Occipital lobe (tissue), 1 donor: ENCODE measurements at regions not wholly inside any gene's neighbourhood (a gene's known extent, or its start where the extent isn't known, plus 50 kb on each side); places are given as distances from the start of the nearest gene placed in this dataset.
"Not testable (repeated sequence)": the region's sequence is repeated elsewhere in the genome, so short reads cannot be mapped to it uniquely, and the experiment has no call there.

Experiments
- DNase-seq: peaks from one replicate; lab custom pipeline; 2025; lab: John Stamatoyannopoulos, UW

DNA sequence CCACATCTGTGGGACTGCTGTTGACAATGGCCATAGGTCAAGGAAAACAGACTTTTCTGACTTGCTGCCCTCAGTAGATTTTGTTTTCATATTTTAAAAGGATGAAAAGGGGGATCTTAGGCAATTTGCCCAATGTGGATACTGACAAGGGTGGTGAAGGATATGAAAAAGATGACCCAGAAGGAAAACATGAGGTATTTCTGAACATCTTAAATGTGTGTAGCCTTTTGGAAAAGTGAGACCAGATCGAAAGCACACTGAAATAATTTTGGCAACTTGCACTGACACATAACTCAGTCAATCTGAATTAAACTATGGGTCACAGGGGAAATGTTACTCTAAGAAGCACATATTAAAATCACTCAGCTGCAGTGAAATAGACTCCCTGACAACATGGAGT lies 1793.0 kb upstream of the ACO1 start:
- DNase-seq: no peak

DNA sequence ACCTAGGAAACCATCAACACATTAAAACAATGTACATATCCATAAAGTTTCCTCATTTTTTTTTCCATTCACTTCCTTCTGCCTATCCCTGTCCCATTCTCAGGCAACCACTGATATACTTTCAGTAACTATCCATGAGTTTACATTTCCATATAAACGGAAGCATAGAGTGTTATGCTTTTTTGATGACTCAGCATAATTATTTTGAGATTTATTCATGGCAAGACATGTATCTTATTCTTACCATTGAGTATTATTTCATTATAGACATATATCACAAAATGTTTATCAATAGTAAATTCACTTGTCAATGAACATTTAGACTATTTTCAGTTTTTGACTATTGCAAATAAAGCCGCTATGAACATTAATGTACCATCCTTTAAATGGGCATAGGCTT lies 1786.8 kb upstream of the ACO1 start:
- DNase-seq: no peak

DNA sequence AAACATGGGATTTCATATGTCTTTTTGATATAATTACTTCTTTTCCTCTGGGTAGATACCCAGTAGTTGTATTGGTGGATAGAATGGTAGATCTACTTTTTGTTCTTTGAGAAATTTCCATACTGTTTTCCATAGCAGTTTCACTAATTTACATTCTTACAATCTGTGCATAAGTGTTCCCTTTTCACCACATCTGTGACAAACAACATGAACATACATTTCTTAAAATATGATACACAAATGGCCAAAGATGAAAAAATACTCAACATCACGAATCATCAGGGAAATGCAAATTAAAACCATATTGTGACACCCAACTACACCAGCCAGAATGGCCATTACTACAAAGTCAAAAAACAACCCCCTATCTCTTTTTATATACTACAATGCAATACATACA lies 1778.5 kb upstream of the ACO1 start:
- no peak for DNase-seq

DNA sequence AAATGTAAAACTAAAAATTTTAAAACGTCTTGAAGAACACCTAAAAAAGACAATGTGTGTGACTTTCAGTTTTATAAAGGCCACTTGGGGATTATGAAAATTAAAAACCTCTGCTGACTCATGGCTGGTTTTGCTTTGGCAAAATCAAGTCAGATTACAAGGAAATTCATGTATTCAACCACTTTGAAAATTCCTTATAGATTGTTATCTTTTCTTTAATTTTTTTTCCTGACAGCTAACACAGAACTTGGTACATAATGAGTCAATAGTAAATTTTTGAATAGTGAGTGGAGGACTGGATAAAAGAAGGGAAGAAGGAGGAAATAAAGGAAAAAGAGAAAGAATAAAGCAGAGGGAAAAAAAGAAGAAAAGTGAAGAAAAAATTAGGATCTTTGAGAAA lies 1774.7 kb upstream of the ACO1 start:
- no peak for DNase-seq

DNA sequence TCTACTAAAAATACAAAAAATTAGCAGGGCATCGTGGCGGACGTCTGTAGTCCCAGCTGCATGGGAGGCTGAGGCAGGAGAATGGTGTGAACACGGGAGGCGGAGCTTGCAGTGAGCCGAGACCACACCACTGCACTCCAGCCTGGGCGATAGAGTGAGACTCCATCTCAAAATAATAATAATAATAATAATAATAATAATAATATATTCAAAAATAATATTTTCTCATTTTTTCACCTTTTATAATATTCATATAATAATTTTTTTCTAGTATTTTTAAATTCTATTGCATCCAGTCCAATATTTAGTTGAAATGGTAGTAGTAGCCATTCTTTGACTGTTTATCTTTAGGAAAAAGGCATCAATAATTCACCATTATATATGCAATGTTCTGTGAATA lies 1767.7 kb upstream of the ACO1 start:
- not testable (repeated sequence) for DNase-seq

GRCh38 chr9:30622561-30622960 lies 1761.9 kb upstream of the ACO1 start:
- DNase-seq: no peak

- DNase-seq: no peak
These were observed 1755.4 kb upstream of the ACO1 start for GRCh38 chr9:30628915-30629567.

DNA sequence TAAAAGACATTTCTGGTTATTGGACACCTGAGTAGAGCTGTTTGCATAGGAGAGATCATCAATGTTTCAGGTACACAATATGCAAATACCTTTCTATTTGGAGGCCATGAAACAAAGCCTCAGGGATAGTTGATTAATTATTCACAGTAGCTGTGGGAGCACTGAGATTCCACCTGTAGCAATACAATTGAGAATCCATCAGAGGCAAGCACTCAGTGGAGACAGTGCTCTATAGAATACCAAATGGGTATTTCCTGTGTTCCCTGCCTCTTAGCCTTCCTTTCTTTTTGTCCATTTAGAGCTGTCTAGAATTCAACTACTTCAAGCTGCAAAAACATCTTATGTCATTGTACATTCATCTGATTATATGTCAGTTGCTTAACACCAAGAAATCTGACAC lies 1754.0 kb upstream of the ACO1 start:
- DNase-seq: no peak

DNA sequence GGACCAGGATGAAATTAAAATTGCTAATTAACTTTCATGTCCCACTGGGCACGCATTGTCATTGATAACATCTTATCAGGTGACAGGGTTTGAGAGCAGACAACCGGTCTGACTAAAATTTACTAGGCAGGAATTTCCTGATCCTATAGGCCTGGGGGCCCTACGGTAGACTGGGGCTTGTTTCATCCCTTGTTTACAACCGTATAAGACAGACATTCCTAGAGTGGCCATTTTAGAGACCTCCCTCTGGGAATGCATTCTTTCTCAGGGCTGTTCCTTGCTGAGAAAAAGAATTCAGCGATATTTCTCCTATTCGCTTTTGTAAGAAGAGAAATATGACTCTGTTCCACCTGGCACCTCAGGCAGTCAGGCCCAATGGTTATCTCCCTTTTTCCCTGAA lies 1737.8 kb upstream of the ACO1 start:
- DNase-seq: not testable (repeated sequence)

GRCh38 chr9:30661925-30662324 lies 1722.5 kb upstream of the ACO1 start:
- DNase-seq: no peak

- no peak for DNase-seq
These were observed 1713.5 kb upstream of the ACO1 start for GRCh38 chr9:30670805-30671562.

GRCh38 chr9:30673132-30673531 lies 1711.3 kb upstream of the ACO1 start:
- DNase-seq: no peak

- no peak for DNase-seq
These were observed 1707.8 kb upstream of the ACO1 start for GRCh38 chr9:30676651-30677050.

DNA sequence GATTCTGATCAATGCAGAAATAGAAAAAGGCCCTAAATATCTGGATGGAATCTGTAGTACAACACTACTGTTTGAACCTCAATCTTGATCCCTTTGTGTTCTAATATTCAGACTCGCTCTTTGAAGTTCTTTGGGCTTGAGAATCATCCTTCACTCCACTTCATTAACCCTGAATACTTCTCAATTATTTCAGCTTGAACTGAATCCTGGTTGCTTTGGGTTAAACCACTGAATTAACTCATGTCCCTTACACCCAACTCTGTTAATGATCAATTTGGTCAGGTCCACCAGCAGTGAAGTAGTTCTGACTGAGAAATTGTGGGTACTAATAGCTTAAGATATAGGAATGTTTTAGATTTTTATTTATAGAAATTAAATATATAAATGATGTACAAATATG lies 1707.2 kb upstream of the ACO1 start:
- no peak for DNase-seq

DNA sequence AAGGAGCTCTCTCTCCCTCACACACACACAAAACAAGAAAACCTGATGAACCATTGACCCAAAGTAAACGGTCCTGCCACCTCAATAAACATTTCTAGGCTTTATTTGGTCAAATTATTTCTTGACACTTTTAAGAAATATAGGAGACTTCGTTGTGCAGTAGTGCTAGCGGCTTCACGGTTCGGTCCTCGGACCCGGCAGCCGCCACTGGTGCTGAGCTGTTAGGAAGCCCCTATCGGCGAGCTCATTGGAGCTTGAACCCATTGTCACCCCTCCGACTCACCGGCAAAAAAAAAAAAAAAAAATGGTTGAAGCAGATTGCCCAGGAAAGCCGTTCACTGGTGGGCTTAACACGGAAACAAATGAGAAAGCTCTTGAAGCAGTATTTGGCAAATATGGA lies 1695.6 kb upstream of the ACO1 start:
- no peak for DNase-seq

DNA sequence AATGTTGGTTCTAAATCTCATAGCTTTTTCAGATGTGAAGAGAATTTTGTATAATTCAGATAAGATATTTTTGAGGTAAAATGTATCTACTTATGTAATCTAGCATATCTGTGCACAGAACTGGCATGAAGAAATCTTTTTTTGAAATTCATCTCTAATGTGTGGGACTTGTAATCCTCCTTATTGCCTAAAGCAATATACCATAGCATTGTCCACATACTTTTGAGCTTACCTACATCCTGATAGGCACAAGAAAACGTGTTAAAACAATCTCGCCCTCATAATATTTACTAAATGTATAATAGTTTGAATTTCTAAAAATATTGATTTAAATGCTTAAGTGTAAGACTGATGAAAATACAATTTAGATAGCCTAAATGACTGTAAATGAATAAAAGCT lies 1686.5 kb upstream of the ACO1 start:
- no peak for DNase-seq

DNA sequence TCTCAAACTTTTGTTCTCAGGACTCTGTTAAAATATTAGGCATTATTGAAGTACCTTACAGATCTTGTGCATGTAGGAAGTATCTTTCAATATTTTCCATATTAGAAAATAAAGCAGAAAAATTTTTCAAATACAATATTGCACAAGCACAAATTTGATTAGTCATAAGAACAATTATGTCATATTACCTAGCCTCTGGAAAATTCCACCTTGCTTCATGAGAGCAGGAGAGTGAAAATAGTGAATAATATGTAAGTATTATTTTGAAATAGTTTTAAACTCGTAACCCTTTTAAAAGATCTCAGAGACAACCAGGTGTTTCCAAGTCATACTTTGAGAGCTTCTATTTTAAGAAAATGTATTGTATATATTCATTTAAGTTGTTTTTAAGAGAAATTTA lies 1672.9 kb upstream of the ACO1 start:
- no peak for DNase-seq

- DNase-seq: no peak
These were observed 1671.2 kb upstream of the ACO1 start for GRCh38 chr9:30713243-30713642.

DNA sequence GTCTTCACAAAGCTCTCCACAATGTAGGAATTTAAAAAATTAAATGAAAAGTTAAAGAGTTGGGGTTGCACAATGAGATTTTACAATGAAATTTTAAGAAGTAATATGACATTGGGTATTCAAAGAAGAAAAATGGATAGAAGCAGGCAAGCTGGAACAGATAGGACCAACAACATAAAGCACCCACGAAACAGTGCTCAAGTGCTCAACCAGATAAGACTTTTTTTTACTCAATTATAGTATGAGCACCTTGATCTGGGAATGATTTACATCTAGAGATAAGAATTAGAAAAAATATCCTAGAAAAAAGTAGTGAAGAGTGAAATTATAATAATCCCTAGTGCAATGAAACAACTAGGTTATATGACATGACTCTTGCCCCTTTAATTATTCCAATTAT lies 1670.1 kb upstream of the ACO1 start:
- DNase-seq: no peak

DNA sequence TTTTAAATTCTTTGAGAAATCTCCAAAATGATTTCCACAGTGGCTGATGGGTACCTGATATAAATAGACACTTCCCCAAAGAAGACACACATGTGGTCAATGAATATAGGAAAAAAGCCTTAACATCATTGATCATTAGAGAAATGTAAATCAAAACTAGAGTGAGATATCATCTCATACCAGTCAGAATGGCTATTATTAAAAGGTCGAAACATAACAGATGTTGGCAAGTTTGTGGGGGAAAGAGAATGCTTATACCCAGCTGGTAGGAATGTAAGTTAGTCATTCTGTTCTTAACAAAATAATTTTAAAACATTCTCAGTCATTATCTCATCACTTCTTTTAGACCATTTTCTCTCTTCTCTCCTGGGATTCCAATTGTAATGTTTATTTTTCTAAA lies 1666.0 kb upstream of the ACO1 start:
- DNase-seq: no peak

DNA sequence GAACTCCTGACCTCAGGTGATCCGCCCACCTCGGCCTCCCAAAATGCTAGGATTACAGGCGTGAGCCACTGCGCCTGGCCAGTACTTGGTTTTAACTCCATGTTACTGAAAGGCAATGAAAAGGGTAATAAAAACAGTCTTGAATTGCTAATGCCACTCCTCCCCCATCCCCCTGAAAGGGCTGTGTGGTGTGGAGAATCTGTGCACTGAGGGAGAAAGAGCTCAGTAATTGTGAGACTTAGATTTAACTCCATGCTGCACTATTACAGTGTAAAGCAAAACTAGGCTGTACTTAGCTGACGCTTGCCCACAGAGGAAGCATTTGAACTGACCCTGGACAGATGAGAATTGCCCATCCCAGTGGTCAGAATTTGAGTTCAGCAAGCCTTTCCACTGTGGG lies 1662.4 kb upstream of the ACO1 start:
- DNase-seq: no peak

DNA sequence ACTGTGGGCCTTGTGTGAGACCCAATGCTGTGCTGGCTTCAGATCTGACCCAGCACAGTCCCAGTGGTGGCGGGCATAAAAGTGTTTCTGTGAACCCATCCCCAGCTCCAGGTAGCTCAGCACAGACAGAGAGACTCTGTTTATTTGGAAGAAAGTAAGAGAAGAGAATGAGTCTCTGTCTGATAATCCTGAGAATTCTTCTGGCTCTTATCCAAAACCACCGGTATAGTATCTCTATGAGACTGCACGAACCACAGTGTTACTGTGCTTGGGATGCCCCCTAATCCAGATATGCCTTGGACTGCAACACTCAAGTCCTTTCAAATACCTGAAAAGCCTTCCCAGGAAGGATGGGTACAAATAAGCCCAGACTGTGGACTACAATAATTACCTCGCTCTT lies 1660.8 kb upstream of the ACO1 start:
- no peak for DNase-seq

GRCh38 chr9:30732060-30732459 lies 1652.4 kb upstream of the ACO1 start:
- DNase-seq: no peak

- DNase-seq: no peak
These were observed 1639.6 kb upstream of the ACO1 start for GRCh38 chr9:30744871-30745270.
